GM23248 (cell line): ENCODE measurements at regions not wholly inside any gene's neighbourhood (a gene's known extent, or its start where the extent isn't known, plus 50 kb on each side); places are given as distances from the start of the nearest gene placed in this dataset.

Source experiments
- DNase-seq: peaks from one replicate; pipeline ENCODE4 v3.0.0-alpha.2; 2015
- H2AFZ ChIP-seq: fragments of 200-600 bp; sonication (generic); 2 replicates; pipeline ENCODE4 v1.6.1; 2016; ENCODE audit warnings: antibody characterized with exemption
- H3F3A ChIP-seq: fragments of 200-600 bp; sonication (generic); 2 replicates; pipeline ENCODE4 v1.6.1; 2016; ENCODE audit warnings: mild to moderate bottlenecking, antibody characterized with exemption, mixed run types; ENCODE audit not compliant: insufficient read depth
- H3K27ac ChIP-seq: fragments of 200-600 bp; sonication (generic); 2 replicates; pipeline ENCODE4 v1.5.1; 2016; ENCODE audit warnings: mild to moderate bottlenecking
- H3K27me3 ChIP-seq: fragments of 200-600 bp; sonication (generic); replicated peaks from 2 replicates; pipeline ENCODE4 v1.6.1; 2016; ENCODE audit warnings: mild to moderate bottlenecking; ENCODE audit not compliant: insufficient read depth
- H3K36me3 ChIP-seq: fragments of 200-600 bp; sonication (generic); 2 replicates; pipeline ENCODE4 v1.6.1; 2016; ENCODE audit warnings: low read depth, mild to moderate bottlenecking
- H3K4me1 ChIP-seq: fragments of 200-600 bp; sonication (generic); 2 replicates; pipeline ENCODE4 v1.6.1; 2016; ENCODE audit warnings: mild to moderate bottlenecking; ENCODE audit not compliant: insufficient read depth
- H3K4me2 ChIP-seq: fragments of 200-600 bp; sonication (generic); one replicate; pipeline ENCODE4 v1.6.1; 2016; ENCODE audit warnings: mild to moderate bottlenecking; ENCODE audit not compliant: unreplicated experiment
- H3K4me3 ChIP-seq: fragments of 200-600 bp; sonication (generic); 2 replicates; pipeline ENCODE4 v1.5.1; 2016; ENCODE audit warnings: mild to moderate bottlenecking
- H3K79me2 ChIP-seq: fragments of 200-600 bp; sonication (generic); 2 replicates; pipeline ENCODE4 v1.6.1; 2016; ENCODE audit warnings: mild to moderate bottlenecking; ENCODE audit not compliant: insufficient read depth
- H3K9ac ChIP-seq: fragments of 200-600 bp; sonication (generic); 2 replicates; pipeline ENCODE4 v1.6.1; 2016; ENCODE audit warnings: mild to moderate bottlenecking
- H3K9me2 ChIP-seq: fragments of 200-600 bp; sonication (generic); 2 replicates; pipeline ENCODE4 v1.6.1; 2016; ENCODE audit warnings: mixed run types, mild to moderate bottlenecking, moderate library complexity; ENCODE audit not compliant: insufficient read depth
- H3K9me3 ChIP-seq: fragments of 200-600 bp; sonication (generic); one replicate; pipeline ENCODE4 v1.6.1; 2017; ENCODE audit warnings: low read depth
- H4K20me1 ChIP-seq: fragments of 200-600 bp; sonication (generic); 2 replicates; pipeline ENCODE4 v1.6.0; 2016; ENCODE audit not compliant: insufficient read depth
- EZH2 ChIP-seq: fragments of 200-600 bp; sonication (generic); IDR thresholded peaks from 2 replicates; pipeline ENCODE4 v1.6.1; 2018; ENCODE audit warnings: antibody characterized with exemption, mild to moderate bottlenecking; ENCODE audit not compliant: insufficient read depth, poor library complexity, severe bottlenecking
- EZH2phosphoT487 ChIP-seq: fragments of 200-600 bp; sonication (generic); IDR thresholded peaks from 2 replicates; pipeline ENCODE4 v1.6.1; 2018; ENCODE audit warnings: antibody characterized with exemption, moderate library complexity, mild to moderate bottlenecking, low read depth; ENCODE audit not compliant: insufficient read depth
- WGBS, 2 experiments: methylation state at CpG; one replicate each; pipeline ENCODE4 v1.1.6; 2015 to 2017; ENCODE audit warnings: low lambda C conversion rate in 2 of 2, low coverage in 1 of 2; ENCODE audit errors: missing lambda C conversion rate in 2 of 2; 5-methylcytosine and 5-hydroxymethylcytosine counted together
- in situ Hi-C: fragments of 300-500 bp; cut with MboI; formaldehyde crosslinking; loops from 2 replicates; pipeline ENCODE4 v1.15.0; 2020

DNA sequence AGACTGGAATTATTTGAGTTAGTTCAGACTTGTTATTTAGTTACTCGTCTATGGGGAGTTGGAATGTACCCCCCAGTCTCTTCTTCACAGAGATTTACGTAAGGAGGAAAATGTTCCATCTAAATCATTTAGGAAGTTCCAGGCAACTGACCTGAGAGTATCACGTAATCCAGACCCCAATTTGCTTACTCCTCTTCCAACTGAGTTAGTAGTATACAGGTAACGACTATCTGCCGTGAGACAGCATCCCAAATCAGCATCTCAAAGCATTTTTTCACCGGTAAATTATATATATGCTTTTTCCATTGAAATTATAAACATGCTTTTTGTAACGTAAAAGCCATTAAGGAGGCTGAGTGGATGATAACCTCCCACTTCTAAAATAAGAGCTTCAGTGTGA lies 214.3 kb upstream of the WSB1 start:
- Histone ChIP-seq H3F3A (no peaks in the 10 kb centered on the region), H3K9me2 (no peaks in the 10 kb centered on the region), H3K27ac (no peak overlapping the region), H3K4me1 (no peaks in the 10 kb centered on the region), H3K9ac (no peak overlapping the region), H4K20me1 (no peaks in the 10 kb centered on the region), H3K27me3 (no peaks in the 10 kb centered on the region), H3K4me2 (no peak overlapping the region), H2AFZ (no peak overlapping the region), H3K79me2 (no peaks in the 10 kb centered on the region), H3K4me3 (no peak overlapping the region), H3K9me3 (no peaks in the 10 kb centered on the region), H3K36me3 (no peaks in the 10 kb centered on the region)
- no peak for DNase-seq
- in situ Hi-C loops, result no loop called here
- no peak for TF ChIP-seq EZH2
- no peak for TF ChIP-seq EZH2phosphoT487
- WGBS, 2 experiments, result 9 to 12% methylated on average over 7 of the region's 7 CpGs

- WGBS, 2 experiments, result 3 to 8% methylated on average over 4 of the region's 4 CpGs
- H3K9me3 ChIP-seq, result no peaks in the 10 kb centered on the region
- no peak overlapping the region for H3K4me3 ChIP-seq
- no peak overlapping the region for H3K27ac ChIP-seq
- H3K79me2 ChIP-seq, result no peaks in the 10 kb centered on the region
- H2AFZ ChIP-seq, result no peak overlapping the region
- H3K27me3 ChIP-seq, result no peaks in the 10 kb centered on the region
- TF ChIP-seq EZH2phosphoT487 (no peak), EZH2 (no peak)
- no peaks in the 10 kb centered on the region for H3F3A ChIP-seq
- in situ Hi-C loops, result no loop called here
- no peak overlapping the region for H3K4me2 ChIP-seq
- H3K4me1 ChIP-seq, result no peaks in the 10 kb centered on the region
- no peak for DNase-seq
- H4K20me1 ChIP-seq, result no peaks in the 10 kb centered on the region
- no peaks in the 10 kb centered on the region for H3K36me3 ChIP-seq
- H3K9ac ChIP-seq, result no peak overlapping the region
- H3K9me2 ChIP-seq, result no peaks in the 10 kb centered on the region
These were observed 212.8 kb upstream of the WSB1 start for GRCh38 chr17:27081002-27081638.

DNA sequence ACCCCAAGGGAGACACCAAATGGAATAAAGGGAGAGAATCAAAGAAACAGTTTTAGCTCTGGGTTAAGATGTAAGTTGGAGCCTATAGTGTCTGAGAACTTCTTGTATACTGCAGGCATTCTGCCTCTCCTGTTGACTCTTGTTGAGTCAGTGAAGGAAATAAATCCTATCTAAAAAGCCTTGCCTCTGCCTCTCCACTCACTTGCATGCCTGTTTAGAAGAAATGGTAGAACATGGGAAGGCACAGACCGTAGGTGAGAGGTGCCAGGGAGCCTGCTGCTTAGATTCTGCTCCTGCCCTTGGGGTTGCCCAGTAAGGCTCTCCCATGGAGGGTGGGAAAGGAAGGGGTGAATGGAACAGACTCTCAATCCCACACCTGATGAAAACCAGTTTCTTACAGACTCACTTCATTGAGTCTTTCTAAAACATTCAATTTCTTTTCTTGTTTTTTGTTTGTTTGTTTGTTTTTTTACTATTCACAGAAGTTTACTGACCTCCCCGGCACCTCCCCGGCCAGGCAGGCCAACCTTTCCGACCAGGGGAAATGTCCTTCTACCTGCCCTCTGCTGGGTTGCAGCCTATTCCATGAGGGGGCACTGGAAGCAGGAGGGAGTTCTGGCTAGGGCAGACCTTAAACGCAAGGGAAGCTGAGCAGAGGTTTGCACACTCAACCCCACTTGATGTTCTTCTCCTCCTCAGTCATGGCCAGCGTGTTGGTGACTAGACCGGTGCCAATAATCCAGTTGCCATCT lies 211.7 kb upstream of the WSB1 start:
- Histone ChIP-seq H3K27me3 (no peaks in the 10 kb centered on the region), H3K4me1 (no peaks in the 10 kb centered on the region), H3K9ac (no peak overlapping the region), H2AFZ (no peak overlapping the region), H4K20me1 (no peaks in the 10 kb centered on the region), H3K9me3 (no peaks in the 10 kb centered on the region), H3K4me3 (no peak overlapping the region), H3K9me2 (no peaks in the 10 kb centered on the region), H3F3A (no peaks in the 10 kb centered on the region), H3K27ac (no peak overlapping the region), H3K79me2 (no peaks in the 10 kb centered on the region), H3K36me3 (no peaks in the 10 kb centered on the region), H3K4me2 (no peak overlapping the region)
- 40 to 47% methylated on average over 7 of the region's 7 CpGs for WGBS, 2 experiments
- DNase-seq, result no peak
- TF ChIP-seq EZH2phosphoT487 (no peak), EZH2 (no peak)
- in situ Hi-C loops, result no loop called here

- Histone ChIP-seq H3K79me2 (no peaks in the 10 kb centered on the region), H3K9ac (no peak overlapping the region), H3K36me3 (no peaks in the 10 kb centered on the region), H3K27me3 (no peaks in the 10 kb centered on the region), H3K4me2 (no peak overlapping the region), H3F3A (no peaks in the 10 kb centered on the region), H3K4me3 (no peak overlapping the region), H4K20me1 (no peaks in the 10 kb centered on the region), H3K9me2 (no peaks in the 10 kb centered on the region), H2AFZ (no peak overlapping the region), H3K27ac (no peak overlapping the region), H3K9me3 (no peaks in the 10 kb centered on the region), H3K4me1 (no peaks in the 10 kb centered on the region)
- in situ Hi-C loops, result no loop called here
- WGBS, 2 experiments, result 48 to 58% methylated on average over 6 of the region's 6 CpGs
- TF ChIP-seq EZH2 (no peak), EZH2phosphoT487 (no peak)
- DNase-seq, result no peak
These were observed 211.1 kb upstream of the WSB1 start for GRCh38 chr17:27082775-27083154.
